HG03039 (cell line): ENCODE measurements at regions not wholly inside any gene's neighbourhood (a gene's known extent, or its start where the extent isn't known, plus 50 kb on each side); places are given as distances from the start of the nearest gene placed in this dataset.

ENCODE experiments used
- ATAC-seq: cut with Tn5 transposase; IDR thresholded peaks from one replicate; pipeline ENCODE4 v1.9.1; 2021; ENCODE audit warnings: mild to moderate bottlenecking, moderate library complexity; ENCODE audit not compliant: unreplicated experiment

DNA sequence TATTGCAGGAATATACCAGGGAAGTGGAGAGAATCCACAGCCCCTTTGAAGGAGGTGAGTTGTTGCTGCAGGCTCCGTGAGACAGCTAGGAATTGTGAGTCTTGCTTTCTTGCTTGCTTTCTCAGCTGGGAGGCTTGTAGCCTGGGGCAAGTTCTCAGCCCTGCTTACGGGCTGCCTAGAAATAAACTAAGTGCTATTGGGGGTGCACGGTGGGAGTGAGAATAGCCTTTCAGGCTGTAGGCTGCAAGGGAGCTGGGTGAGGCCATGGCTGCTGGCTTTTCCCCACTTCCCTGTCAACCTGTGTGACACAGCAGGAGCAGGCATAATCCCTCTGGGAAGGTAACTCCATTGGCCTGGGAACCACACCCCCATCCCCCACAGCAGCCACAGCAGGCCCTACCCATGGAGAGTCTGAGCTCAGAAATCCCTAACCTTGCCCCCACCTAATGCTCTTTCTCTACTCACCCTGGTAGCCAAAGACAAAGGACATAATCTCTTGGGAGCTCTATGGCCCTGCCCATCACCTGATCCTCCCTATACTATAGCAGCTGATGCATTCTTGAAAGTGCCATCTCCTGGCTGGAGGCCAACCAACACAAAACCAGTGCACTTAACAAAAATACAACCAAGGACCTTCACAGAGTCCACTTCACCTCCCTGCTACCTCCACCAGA, 113.0 kb downstream of the MMRN1 start:
- no peak for ATAC-seq

DNA sequence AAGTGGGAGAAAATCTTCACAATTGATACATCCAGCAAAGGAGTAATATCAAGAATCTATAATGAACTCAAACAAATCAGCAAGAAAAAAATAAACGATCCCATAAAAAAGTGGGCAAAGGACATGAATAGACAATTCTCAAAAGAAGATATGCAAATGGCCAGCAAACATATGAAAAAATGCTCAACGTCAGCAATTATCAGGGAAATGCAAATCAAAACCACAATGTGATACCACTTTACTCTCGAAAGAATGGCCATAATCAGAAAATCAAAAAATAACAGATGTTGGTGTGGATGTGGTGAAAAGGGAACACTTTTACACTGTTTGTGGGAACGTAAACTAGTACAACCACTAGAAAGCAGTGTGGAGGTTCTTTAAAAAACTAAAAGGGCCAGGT, 114.3 kb upstream of the CCSER1 start:
- no peak for ATAC-seq

- ATAC-seq = no peak
Measured at GRCh38 chr4:90024519-90024918, 102.7 kb upstream of the CCSER1 start.

GRCh38 chr4:90025248-90025647, 101.9 kb upstream of the CCSER1 start:
- no peak for ATAC-seq

GRCh38 chr4:90027565-90027964, 99.6 kb upstream of the CCSER1 start:
- peak; percentile 84 for ATAC-seq

- ATAC-seq = no peak
Measured at GRCh38 chr4:90028460-90028859, 98.7 kb upstream of the CCSER1 start.

DNA sequence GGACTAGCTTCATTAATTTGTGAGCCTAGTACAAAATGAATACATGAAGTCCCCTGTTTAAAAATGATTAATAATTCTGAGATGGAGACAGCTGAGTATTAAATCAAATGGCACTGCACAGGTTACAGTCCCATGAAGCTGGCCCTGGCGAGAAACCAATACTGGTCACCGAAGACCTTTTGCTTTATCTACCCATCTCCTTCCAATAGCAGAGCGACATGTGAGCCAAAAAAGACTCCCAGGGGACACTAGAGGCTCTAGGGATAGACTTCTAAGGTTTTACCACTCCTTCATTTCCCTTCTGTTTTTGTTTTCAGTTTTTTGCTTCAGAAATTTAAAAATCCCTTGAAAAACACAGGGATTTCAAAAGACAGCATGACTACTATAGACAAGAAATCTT, 97.0 kb upstream of the CCSER1 start:
- no peak for ATAC-seq

DNA sequence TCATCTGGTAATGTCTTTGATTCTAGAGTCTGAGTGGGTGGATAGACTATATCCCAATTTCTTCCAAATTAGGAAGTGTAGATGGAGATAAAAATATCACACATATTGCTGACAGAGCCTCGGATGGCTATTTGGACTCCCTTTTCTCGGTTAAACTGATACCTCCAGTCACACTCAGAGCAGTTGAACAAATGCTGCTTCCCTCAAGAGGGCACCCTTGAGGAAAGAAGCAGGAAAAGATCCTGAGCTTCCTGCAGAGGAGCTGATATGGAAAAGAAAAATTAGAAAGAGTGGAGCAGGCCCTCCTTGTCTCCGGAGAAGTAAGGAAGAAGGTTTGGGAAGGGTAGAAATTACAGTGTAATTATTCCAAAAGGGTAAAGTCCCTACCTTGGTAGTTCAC, 96.2 kb upstream of the CCSER1 start:
- ATAC-seq = no peak

- no peak for ATAC-seq
Measured at GRCh38 chr4:90039122-90039521, 88.1 kb upstream of the CCSER1 start.

- no peak for ATAC-seq
Measured at GRCh38 chr4:90051999-90052398, 75.2 kb upstream of the CCSER1 start.

GRCh38 chr4:90057091-90057490, 70.1 kb upstream of the CCSER1 start:
- no peak for ATAC-seq

DNA sequence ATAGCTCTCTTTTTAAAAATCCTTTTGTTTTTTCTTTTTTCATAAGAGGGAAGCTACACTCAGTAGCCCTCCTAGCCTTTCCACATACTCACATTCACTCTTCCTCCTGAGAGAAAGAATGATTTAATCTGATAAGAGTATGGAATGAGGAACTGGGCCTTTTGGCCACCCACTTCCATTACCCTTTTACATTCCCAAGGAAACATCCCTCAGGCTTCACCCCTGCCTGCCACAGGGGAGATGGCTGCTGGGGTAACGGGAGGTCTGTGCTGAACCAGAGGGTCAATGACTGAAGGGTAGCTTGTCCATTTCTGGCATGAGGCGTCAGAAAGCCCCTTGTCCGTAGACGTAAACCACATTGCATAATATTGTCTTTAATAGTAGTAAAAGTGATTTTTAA, 67.2 kb upstream of the CCSER1 start:
- no peak for ATAC-seq

GRCh38 chr4:90061881-90062280, 65.3 kb upstream of the CCSER1 start:
- ATAC-seq = no peak

- no peak for ATAC-seq
Measured at GRCh38 chr4:90064196-90064595, 63.0 kb upstream of the CCSER1 start.

GRCh38 chr4:90069151-90069550, 58.0 kb upstream of the CCSER1 start:
- ATAC-seq = no peak

- ATAC-seq = no peak
Measured at GRCh38 chr4:90071289-90072235, 55.6 kb upstream of the CCSER1 start.

GRCh38 chr4:90074322-90074886, 52.8 kb upstream of the CCSER1 start:
- ATAC-seq = no peak
